GM10266 (cell line): ENCODE measurements at regions not wholly inside any gene's neighbourhood (a gene's known extent, or its start where the extent isn't known, plus 50 kb on each side); places are given as distances from the start of the nearest gene placed in this dataset.

Source experiments
- DNase-seq: peaks from one replicate; pipeline ENCODE4 v3.0.0; 2012; ENCODE audit errors: extremely low spot score
- CTCF ChIP-seq: IDR thresholded peaks from 2 replicates; pipeline ENCODE4 v1.5.1; 2012; ENCODE audit warnings: mild to moderate bottlenecking, low read depth; ENCODE audit not compliant: control insufficient read depth, insufficient read depth; ENCODE audit errors: missing control alignments

DNA sequence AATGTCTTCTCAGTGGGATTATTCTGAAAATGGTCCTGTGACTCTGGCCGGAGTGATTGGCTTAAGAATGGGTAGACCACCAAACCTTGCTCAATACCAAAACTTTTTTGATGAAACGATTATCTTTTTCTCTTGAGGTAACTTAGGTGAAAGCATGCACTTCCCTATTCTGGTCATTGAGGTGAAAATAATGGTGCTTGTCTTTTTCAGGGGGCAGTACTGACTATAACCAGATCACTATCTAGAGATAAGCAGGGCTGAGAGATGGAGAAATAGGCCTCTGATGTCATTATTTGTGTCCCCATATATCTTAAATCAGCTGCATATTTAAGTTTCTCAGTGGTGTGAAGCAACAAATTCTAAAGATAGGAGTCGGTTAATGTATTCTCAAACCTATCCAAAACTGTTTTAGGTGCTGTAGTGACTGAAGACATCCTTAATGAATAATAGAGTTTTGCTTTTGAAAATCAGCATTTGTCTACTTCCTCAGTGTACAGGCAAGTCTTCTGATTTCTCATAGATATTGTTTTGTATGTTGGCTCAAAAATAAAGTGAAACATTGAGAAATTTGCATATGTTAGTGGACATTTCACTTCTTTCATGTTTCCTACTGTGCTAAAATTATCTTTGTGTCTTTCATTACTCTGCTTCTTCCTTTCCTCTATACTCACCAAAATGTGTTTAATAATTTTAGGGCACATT lies 735.3 kb upstream of the ADGRL4 start:
- peak; percentile 1 for DNase-seq
- no peak for TF ChIP-seq CTCF

GRCh38 chr1:79738101-79738500 lies 731.6 kb upstream of the ADGRL4 start:
- TF ChIP-seq CTCF: no peak
- no peak for DNase-seq

- TF ChIP-seq CTCF: no peak
- no peak for DNase-seq
Measured at GRCh38 chr1:79737193-79737592, 730.7 kb upstream of the ADGRL4 start.

DNA sequence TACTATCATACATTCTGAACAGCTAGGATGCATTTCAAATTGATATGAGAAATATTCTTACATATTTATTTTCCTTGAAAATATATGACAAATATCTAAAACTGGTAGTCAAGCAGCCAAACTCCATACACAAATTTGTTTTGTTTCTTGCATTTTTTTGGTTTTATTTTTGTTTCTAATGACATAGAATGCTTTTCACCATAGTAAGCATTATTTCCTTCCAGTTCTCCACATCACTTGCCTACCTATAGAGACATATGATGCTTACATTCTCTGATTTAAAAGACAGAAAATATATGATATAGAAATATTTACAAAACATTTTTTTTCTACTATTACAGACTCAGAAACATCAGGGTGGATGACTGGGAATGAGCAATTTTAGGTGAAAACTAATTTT lies 726.4 kb upstream of the ADGRL4 start:
- TF ChIP-seq CTCF: no peak
- DNase-seq: no peak

GRCh38 chr1:79726911-79727310 lies 720.4 kb upstream of the ADGRL4 start:
- no peak for DNase-seq
- no peak for TF ChIP-seq CTCF

GRCh38 chr1:79726321-79726720 lies 719.8 kb upstream of the ADGRL4 start:
- no peak for DNase-seq
- no peak for TF ChIP-seq CTCF

DNA sequence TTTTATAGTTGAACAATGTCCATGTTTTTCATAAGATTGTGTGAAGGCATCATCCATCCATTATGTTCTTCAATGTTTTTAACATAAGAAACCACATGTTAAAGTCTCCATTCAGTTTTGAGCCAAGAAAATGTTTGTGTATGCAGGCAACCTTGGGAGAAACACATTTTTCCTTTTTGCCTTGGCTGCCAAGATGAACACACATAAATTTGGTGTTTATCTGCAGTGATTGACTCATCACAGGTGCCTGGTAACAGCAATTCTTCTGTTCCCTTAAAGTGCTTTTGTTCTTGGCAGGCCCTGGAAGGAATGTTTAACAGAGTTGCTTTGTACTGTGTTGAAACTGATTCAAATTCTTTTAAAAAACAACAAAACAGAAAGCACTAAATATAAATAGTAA lies 709.9 kb upstream of the ADGRL4 start:
- no peak for DNase-seq

More for the DNA sequence above, 709.9 kb upstream of the ADGRL4 start:
- TF ChIP-seq CTCF: no peak
